K562 (cell line): ENCODE measurements at regions not wholly inside any gene's neighbourhood (a gene's known extent, or its start where the extent isn't known, plus 50 kb on each side); places are given as distances from the start of the nearest gene placed in this dataset.

Source experiments
- AFF1 ChIP-seq, 2 experiments: fragments of 450-650 bp; IDR thresholded peaks; 2 replicates each; pipeline ENCODE4 v1.6.1; 2018; ENCODE audit warnings: mild to moderate bottlenecking in 2 of 2, low read depth in 1 of 2; ENCODE audit not compliant: partially characterized antibody in 2 of 2
- ARID2 ChIP-seq: fragments of 450-650 bp; IDR thresholded peaks from 2 replicates; pipeline ENCODE4 v1.6.1; 2017; ENCODE audit warnings: antibody characterized with exemption, mild to moderate bottlenecking
- GTF2F1 ChIP-seq: IDR thresholded peaks from 2 replicates; pipeline ENCODE4 v1.6.1; 2011; ENCODE audit warnings: low read depth, low read length, improper control_type of control experiment
- HNRNPL ChIP-seq: fragments of 200-400 bp; formaldehyde crosslinking; IDR thresholded peaks from 2 replicates; pipeline ENCODE4 v1.6.1; 2017; ENCODE audit warnings: low read depth, mild to moderate bottlenecking, low read length
- PYGO2 ChIP-seq: fragments of 450-650 bp; IDR thresholded peaks from 2 replicates; pipeline ENCODE4 v1.6.1; 2016; ENCODE audit warnings: mild to moderate bottlenecking, missing genetic modification characterization, moderate library complexity, missing compliant biosample characterization
- RFX7 ChIP-seq: fragments of 250-450 bp; sonication (Bioruptor Pico); IDR thresholded peaks from 2 replicates; pipeline ENCODE4 v1.5.1; 2021; ENCODE audit warnings: mild to moderate bottlenecking
- SMAD3 ChIP-seq: fragments of 450-650 bp; formaldehyde crosslinking; conservative IDR thresholded peaks from 2 replicates; pipeline ENCODE4 v1.4.0; 2020; ENCODE audit warnings: mild to moderate bottlenecking
- ZNF609 ChIP-seq: sonication (generic); formaldehyde crosslinking; IDR thresholded peaks from 2 replicates; pipeline ENCODE4 v1.8.1; 2023; ENCODE audit warnings: missing genetic modification reagents, mild to moderate bottlenecking, borderline replicate concordance
- ZNF695 ChIP-seq: fragments of 450-650 bp; formaldehyde crosslinking; IDR thresholded peaks from 2 replicates; pipeline ENCODE4 v1.4.0; 2020; ENCODE audit warnings: mild to moderate bottlenecking, moderate library complexity

GRCh38 chr22:17307566-17307965 is 61.7 kb upstream of the CECR2 start (continued):
- no peak for TF ChIP-seq ZNF609 (CRISPR knock-in tag)
- no peak for TF ChIP-seq SMAD3 (CRISPR knock-in tag)
- no peak for TF ChIP-seq HNRNPL
- TF ChIP-seq ZNF695 (CRISPR knock-in tag) = no peak
- no peak for TF ChIP-seq RFX7
- no peak for TF ChIP-seq ARID2
- TF ChIP-seq AFF1 (IDR thresholded peaks at IDR 0.05; ENCODE audit: low read depth in 1 of 2, partially characterized antibody in 2 of 2) = no peak
- TF ChIP-seq GTF2F1 = no peak
- no peak for TF ChIP-seq PYGO2 (tag)
- TF ChIP-seq, all 486 proteins: peak for 0
